Right renal cortex interstitium (tissue), 3 donors: ENCODE measurements at regions not wholly inside any gene's neighbourhood (a gene's known extent, or its start where the extent isn't known, plus 50 kb on each side); places are given as distances from the start of the nearest gene placed in this dataset.
"Not testable (repeated sequence)": the region's sequence is repeated elsewhere in the genome, so short reads cannot be mapped to it uniquely, and the experiment has no call there.

Experiments
- DNase-seq, 3 donors: peaks; one replicate each; pipeline ENCODE4 v3.0.0-alpha.2; 2013; ENCODE audit warnings: low read depth in 3 of 3, low spot score in 2 of 3

DNA sequence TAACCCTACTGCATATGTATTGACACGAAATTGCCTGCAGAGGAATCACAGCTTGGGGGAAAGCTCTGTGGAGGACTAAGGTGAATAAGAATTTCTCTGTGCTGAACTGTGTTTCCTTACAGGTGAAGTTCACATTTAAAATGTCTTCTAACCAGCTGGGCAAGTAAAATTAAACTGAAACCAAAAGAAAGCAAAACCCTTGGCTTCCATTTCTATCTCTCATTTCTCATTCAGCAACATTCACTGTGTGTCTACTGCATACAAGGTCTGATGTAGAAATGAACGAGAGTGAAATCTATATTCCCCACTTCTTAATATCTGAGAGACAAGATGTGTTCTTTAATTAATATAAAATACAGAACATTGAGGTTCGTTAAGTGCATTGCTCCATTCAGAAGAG lies 397.3 kb downstream of the SOX11 start:
- no peak for DNase-seq

DNA sequence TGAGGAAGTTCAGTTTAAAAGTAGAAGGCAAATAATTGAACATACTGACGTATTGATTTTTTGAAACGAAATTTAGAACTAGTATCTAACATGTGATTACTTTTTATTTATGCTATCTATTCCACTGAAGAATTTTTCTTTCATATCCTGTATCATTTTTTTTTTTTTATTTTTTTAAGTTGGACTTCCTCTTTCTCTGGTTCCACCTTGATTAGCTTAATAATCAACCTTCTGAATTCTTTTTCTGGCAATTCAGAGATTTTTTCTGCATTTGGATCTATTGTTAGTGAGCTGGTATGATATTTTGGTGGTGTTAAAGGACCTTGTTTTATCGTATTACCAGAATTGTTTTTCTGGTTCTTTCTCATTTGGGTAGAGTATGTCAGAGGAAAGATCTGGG lies 411.2 kb downstream of the SOX11 start:
- no peak for DNase-seq

DNA sequence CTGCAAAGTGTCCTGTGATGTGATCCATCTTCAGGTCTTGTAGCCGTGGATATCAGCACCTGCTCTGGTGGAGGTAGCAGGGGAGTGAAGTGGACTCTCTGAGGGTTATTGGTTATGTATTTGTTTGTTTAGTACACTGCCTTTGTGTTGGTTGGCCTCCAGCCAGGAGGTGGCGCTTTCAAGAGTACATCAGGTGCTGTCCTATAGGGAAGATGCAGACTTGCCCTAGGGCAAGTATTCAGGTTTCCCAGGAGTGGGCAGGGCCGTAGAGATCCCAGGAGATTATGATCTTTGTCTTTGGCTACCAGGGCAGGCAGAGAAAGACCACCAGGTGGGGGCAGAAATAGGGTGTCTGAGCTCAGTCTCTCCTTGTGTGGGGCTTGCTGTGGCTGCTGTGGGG lies 411.8 kb downstream of the SOX11 start:
- no peak for DNase-seq

DNA sequence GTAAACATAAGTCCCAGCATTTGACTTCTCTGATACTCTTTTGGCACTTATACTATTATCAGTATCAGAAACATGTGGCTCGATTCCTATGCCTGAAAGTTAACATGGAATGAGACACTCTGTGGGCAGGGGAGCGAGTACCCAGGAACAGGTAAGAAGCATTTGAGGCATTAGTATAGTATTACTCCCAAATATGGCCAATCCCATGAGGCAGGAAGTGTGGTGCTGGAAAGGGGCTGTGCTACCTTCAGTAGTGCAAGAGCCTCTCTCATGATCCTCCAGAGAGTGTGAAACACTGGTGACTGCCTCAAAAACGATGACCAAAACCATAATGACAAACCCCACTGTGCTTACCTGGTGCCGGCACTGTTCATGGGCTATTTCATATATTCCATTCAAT lies 415.1 kb downstream of the SOX11 start:
- DNase-seq: no peak

DNA sequence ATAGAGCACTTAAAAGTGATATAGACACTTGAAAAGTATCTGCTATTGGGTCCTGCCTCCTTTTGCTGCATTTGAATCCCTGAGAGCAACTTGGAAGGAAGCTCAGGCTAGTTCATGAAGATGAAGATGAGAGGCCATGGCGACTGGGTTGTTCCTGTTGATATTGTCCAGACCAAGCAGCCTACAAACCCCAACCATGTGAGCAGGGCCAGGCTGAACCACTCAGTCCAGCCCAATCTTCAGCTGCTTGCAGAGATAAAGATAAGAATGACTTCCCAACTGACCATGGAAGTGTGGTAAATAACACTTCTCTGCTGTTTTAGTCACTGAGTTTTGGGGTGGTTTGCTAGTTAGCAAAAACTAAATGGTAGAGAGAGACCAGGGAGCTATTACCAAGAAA lies 417.6 kb downstream of the SOX11 start:
- DNase-seq: no peak

DNA sequence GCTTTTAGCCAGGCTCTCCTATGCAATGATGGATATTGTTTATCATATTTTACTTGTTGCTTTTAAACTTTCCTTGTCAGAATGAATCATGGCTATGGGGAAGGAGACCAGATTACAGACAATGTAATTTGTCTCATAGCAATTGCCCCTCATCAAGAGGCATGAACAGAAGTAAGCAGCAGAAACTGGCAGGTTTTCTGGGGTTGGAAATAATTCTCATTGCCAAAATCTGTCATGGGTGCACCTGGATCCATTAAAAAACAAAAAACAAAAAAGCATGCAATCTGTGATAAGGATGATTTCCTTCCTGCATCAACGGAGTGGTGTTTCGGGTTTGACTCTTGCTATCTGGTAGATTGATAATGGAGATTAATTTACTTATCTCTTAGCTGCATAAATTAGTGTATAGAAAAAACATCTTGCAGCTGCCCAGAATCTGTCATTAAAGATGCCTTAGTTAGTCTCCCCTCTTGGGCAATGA lies 419.6 kb downstream of the SOX11 start:
- DNase-seq: no peak

DNA sequence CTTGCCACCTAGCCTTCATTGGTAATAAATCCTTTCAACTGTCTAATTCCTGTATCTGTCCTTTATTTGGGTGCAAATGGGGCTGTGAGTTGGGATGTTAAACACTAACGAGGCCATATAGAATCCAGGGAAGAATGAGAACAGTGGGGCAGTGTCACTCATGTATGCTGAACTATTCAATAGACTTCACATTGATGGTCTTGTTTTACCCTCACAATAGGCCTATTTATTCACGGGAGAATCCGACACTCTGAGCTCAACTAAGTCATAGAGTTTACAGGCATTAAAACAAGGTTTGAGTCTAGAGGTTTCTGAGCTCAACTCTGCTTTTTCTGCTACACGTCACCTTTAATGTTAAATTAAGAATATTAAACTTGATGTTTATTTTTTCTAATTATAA lies 421.6 kb downstream of the SOX11 start:
- DNase-seq: no peak

DNA sequence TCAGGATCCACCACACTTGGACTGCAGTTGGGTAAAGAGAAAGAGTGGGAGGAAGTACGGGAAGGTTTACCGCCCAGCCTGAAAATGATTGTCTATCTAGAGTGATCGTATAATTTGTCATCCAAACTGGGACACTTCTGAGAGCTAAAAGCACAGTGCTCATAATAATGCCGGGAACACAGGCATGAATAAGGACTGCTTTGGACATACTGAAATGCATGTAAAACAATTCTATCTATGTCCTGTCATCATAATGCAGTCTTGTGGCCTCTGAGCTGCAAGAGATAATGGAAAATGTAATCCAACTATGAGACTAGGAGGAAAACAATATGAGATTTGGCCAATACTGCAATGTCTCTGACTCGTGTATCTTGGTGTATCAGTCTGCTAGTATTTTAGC lies 435.5 kb downstream of the SOX11 start:
- DNase-seq: no peak

DNA sequence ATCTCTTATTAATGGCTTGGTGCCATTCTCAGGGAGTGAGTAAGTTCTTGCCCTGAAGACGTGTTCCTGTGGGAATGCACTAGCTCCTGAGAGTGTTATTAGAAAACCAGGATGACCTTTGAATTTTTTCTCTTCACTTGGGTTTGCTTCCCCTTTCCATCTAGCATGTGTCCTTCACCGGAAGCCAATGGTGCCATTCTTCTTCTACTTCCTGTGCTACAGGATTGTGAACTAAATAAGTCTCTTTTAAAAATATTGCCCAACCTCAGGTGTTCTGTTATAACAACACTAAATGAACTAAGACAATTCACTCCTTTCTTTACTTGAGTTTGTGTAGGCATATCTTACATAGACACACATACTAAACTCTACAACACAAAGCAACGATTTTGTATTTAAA lies 447.0 kb downstream of the SOX11 start:
- no peak for DNase-seq

DNA sequence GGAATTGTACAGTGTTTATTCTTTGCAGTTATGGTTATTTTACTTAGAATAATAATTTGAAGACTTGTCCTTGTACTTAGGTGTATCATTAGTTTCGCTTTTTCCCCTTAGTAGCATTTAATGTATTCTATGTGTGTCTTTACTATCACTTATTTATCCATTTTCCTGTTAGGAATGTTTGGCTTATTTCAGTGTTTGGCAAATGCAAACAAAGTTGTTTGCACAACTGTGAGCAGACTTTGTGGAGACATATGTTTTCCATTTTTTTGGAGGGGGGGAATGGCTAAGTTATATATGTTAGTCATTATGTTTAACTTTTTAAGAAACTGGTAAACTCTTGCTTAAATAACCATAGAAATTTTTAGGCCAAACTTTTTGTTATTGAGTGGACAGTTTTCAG lies 447.7 kb downstream of the SOX11 start:
- DNase-seq: no peak

DNA sequence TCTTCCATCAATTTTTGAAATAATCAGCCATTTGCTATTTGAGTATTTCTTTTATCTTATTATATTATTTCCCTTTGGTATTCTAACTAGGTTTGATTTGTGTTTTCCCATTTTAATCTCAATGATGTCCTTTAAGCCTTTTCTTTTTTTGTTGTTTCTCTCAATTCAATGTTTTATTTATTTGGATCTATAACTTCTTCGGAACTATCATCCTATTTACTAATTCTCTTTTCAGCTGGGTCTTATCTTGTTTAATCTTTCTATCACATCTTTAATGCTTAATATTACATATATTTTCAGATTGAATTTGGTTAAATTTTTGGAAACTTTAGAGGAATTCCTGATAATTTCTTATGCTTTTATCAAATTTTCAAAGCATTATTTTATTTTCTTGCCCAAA lies 448.3 kb downstream of the SOX11 start:
- no peak for DNase-seq

DNA sequence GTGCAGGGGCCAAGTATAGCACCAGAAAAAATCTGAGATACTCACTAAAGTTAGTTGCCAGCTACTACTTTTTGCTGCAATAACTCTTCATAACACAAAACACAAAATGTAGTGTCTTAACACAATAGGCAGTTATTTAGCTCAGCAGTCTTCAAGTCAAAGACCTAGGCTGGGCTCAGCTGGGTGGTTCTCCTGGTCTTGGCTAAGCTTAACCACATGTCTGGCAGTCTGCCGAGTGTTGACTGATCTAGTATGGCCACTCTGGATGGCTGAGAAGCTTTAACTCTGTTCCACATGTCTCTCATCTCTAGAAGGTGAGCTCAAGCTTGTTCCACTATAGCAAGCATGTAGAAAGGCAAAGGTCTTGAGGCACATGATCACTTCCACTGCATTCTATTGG lies 451.6 kb downstream of the SOX11 start:
- no peak for DNase-seq

DNA sequence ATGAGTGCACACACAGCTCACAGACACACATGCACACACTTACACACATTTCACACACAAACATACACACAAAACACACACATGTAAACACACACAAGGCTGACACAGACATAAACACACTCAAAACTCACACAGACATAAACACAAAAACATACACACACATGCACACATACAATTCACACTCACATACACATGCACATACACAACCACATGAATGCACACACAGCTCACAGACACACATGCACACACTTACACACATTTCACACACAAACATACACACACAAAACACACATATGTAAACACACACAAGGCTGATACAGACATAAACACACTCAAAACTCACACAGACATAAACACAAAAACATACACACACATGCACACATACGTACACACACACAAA lies 455.0 kb downstream of the SOX11 start:
- DNase-seq: not testable (repeated sequence)

DNA sequence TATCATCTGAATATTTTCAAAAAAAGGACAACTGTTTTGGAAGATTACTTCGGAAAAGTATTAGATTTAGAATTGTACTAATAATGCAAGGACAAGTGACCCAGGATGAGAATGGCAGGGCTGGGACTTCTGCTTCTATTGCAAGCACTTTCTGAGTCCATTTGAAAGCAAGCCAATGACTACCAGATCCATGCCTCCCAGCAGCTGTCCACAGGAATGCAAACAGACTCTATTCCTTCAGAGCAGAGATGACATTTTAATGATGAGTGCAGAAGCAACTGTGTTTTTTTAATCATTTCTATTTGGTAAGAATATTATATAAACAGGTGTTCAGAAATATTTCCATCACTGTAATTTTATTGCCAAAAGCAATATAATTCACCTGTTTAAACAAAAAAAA lies 456.7 kb downstream of the SOX11 start:
- DNase-seq: no peak

DNA sequence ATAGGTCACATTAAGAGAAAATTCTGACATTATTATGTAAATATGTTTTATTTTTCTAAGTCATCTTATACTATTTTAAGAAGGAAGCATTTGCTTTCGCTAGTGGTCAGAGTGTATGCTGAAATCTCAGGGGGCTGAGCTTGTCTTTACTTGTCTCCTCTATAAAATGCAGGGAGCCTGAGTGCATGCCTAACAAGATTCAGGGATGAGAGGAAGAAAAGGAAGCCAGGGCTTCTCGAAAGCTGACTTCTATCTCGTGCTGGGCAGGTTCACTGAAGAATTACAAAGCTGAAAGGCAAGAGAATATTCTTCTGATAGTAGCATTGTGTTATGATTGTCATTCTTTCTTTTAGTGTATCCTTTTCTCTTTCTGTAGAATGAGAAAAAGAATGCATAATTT lies 467.4 kb downstream of the SOX11 start:
- no peak for DNase-seq

DNA sequence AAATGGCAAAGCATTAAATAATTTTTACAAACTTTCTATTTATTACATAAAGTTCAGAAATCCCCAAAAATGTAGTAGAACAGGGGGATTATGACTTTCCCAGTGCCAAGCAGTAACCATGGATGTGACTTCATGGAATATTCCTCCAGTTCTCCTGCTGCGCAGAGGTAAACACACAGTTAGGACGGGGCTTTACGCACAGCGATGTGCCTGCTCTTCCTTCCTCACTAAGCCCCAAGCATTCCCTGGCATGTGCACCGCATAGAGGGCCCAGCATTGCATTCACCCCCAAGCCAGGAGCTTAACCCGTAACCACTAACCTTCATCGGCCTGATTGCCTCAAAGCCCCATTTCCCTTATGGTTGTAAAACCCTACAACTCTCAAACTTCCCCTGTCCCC lies 471.7 kb downstream of the SOX11 start:
- no peak for DNase-seq

DNA sequence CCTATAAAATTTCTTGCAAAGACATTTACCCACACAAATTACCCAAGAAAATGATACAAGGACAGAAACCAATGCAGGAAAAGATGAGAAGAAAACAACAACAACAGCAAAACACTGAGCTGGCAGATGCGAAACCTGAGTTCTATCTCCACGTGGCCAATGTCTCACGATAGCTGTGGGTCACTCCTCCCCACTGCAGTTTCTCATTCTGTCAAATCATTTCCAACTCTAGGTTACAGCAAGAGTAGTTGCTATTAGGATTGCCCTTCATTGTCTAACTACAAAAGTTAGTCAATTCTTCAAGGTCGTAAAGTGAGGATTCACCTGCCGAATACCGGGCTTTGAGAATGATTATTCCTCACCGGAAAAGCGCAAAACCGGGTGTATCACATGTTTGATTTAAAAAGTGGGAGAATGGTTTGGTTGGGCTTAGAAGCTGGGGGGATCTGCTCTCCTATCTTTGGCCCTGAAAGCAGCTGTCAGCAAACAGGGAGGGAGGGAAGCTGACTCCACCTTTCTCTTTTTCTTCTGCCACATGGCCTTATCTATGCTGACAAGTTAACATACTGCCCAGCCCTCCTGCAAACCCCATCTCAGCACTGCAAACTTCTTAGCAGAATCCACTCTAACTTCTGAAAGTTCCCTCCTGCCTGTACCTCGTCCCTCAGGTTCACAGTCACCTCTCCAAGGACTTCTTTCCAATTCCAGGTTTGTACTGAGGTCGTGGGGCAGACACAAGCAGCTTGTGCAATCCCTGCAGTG lies 473.0 kb downstream of the SOX11 start:
- DNase-seq: no peak

DNA sequence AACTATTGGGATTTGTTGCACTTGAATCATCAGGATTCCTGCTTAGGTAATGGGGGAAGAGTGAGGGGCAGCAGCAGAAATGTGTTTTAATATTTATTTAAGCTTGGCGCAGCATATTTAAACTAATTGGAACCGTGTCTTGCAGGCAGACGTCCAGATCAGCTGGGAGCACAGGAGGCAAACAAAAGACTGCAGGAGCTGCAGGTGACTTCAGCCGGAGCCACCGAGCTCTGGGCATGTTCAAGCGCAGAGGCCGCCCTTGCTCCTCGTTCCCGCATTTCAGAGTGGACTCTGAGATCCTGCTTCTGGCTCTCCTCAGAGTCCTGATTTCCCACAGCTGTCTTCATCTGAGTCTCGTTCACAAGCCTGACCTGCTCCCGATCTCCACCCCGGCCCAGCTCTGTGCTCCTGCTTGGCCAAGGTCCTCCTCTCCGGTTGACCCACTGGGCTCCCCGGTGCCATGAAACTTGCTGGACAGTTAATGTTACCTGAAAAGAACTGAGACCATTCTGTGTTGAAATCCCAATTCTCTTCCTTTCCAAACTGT lies 475.5 kb downstream of the SOX11 start:
- no peak for DNase-seq

DNA sequence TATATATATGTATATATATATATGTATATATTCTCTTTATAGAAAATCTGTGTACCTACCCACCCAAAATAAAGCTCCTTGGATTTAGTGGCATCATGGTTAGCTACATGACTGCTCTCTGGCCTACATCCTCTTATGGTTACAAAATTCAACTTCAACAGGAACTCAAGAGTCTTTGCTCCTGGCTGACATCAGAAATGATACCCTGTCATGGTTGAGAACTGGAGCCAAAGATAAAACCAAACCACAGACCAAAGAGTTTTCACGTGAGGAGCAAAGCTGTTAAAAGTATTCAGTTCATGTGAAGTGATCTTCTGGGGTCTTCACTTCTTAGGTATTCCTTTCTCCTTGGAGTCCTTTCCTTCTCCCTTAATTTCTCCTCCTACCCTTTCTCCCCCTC lies 476.3 kb downstream of the SOX11 start:
- no peak for DNase-seq

DNA sequence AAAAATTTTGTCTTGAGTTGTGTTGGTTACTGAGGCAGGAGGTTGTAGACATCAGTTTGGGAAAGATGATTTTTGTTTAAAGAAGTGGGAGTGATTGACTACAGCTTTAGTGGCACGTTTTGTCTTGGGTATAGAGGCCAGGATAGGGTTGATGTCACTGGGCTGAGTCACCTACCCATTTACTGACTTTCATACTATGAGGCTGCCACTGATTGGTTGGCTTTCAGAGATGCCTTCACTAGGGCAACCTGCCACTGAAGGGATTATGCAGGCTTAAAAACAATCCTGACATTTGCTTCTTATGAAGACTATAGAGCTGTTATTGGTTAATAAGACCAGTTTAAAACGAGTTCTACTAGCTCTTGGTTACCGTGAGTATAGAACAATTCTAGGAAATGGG lies 479.1 kb downstream of the SOX11 start:
- DNase-seq: no peak

DNA sequence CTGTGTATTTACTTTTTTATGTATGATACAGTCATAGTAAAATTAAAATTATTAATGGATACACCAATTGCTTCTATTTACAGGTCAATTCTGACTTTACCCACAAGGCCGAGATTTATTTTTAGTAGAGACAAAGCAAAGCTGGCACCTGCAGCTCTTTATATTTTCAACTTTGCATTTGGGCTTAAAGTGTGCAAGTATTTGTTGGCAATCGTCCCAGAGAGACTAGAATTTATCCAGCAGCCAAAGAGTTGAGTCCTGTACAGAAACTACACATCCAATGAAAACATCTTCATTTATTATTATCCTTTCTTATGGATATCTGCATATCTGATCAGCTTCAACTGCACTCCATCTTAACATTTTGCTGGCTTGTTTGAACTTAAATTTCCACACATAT lies 485.6 kb downstream of the SOX11 start:
- no peak for DNase-seq

DNA sequence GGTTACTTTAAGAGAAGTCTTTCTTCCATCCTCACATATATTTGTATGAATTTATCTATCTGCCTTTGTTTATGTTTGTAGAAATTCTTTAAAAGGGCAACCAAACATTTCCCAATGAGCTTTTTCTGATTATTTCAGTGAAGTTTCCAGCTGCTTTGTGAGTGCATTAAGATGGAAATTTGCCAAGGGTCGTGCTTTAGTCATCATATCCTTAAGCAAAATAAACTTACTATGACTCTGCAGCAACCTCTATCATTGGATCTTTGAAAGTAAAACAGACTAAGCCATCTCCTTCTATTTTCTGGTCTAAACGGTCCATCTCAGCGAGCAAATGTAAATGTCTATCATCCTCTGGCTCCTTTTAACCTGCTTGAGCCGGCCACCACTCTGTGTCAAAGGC lies 489.3 kb downstream of the SOX11 start:
- no peak for DNase-seq

DNA sequence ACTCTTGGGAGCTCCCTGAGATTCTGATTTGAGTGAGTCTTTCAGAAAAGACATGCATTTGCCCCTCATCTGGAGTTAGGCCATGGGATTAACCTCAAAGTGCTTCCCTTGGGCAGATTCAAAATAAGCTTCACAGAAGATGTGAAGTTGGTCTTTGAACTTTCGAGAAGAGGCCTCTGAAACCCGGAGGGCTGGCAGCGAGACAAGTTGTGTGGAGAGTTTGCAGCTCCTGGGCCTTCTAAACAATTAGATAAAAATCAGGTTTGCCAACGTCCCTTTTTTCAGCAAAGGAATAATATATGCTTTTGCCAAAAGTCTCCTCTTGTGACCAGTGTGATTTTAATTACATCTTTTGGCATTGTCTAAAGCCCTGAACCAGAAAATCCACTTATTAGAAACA lies 489.7 kb downstream of the SOX11 start:
- DNase-seq: no peak
